IMR-90 (cell line): ENCODE measurements at regions not wholly inside any gene's neighbourhood (a gene's known extent, or its start where the extent isn't known, plus 50 kb on each side); places are given as distances from the start of the nearest gene placed in this dataset.

Experiments
- ATAC-seq: fragments of 200-7000 bp; cut with Tn5 transposase; 2 replicates; pipeline ENCODE4 v1.9.1; 2020; ENCODE audit warnings: low read depth, mild to moderate bottlenecking, moderate library complexity
- BruUV-seq: library from RNA; stranded (reverse); fragments of 400-500 nt; replicated peaks from 2 replicates; lab custom pipeline; 2021; lab: Mats Ljungman, UMichigan
- CTCF ChIA-PET: fragments of 300-600 bp; formaldehyde crosslinking; extraction: SDS; loops from one replicate; lab custom pipeline; 2021; ENCODE audit warnings: antibody characterized with exemption; lab: Yijun Ruan, JAX
- POLR2A ChIA-PET: fragments of 300-600 bp; sonication (Branson Sonifier 250); formaldehyde crosslinking; loops from one replicate; lab custom pipeline; 2022; ENCODE audit warnings: antibody characterized with exemption; ENCODE audit not compliant: unreplicated experiment; lab: Charles Lee
- DNase-seq: peaks from one replicate; pipeline ENCODE4 v3.0.0; 2013
- H2AFZ ChIP-seq: replicated peaks from 2 replicates; pipeline ENCODE3; 2013; ENCODE audit warnings: low read length, mild to moderate bottlenecking; ENCODE audit not compliant: poor library complexity
- H2AK5ac ChIP-seq: 2 replicates; pipeline ENCODE4 v1.6.1; 2013; ENCODE audit warnings: low read depth, low read length, inconsistent platforms
- H2AK9ac ChIP-seq: replicated peaks from 2 replicates; pipeline ENCODE3; 2013; ENCODE audit warnings: mild to moderate bottlenecking, low read depth, low read length, moderate library complexity; ENCODE audit not compliant: poor library complexity
- H2BK120ac ChIP-seq: 2 replicates; pipeline ENCODE4 v1.6.1; 2013; ENCODE audit warnings: low read depth, low read length, inconsistent platforms
- H2BK15ac ChIP-seq: 3 replicates; pipeline ENCODE4 v1.6.1; 2013; ENCODE audit warnings: low read depth, low read length, inconsistent platforms
- H2BK20ac ChIP-seq: 2 replicates; pipeline ENCODE4 v1.6.1; 2013; ENCODE audit warnings: low read depth, mild to moderate bottlenecking, inconsistent platforms, low read length, moderate library complexity
- H2BK5ac ChIP-seq: 2 replicates; pipeline ENCODE4 v1.6.1; 2013; ENCODE audit warnings: mild to moderate bottlenecking, low read depth, low read length, inconsistent platforms; ENCODE audit not compliant: poor library complexity, severe bottlenecking
- H3K14ac ChIP-seq: replicated peaks from 2 replicates; pipeline ENCODE4 v1.6.1; 2013; ENCODE audit warnings: low read depth, low read length, inconsistent platforms
- H3K18ac ChIP-seq: 2 replicates; pipeline ENCODE4 v1.6.1; 2013; ENCODE audit warnings: low read depth, low read length, control low read depth
- H3K23ac ChIP-seq: 2 replicates; pipeline ENCODE4 v1.6.1; 2013; ENCODE audit warnings: low read depth, low read length, inconsistent platforms
- H3K27ac ChIP-seq: 2 replicates; pipeline ENCODE4 v1.5.1; 2013; ENCODE audit warnings: mild to moderate bottlenecking, control low read depth, low read length; ENCODE audit not compliant: insufficient read depth
- H3K27me3 ChIP-seq: 2 replicates; pipeline ENCODE4 v1.6.1; 2013; ENCODE audit warnings: low read length; ENCODE audit not compliant: control insufficient read depth, insufficient read depth
- H3K36me3 ChIP-seq: 2 replicates; pipeline ENCODE4 v1.6.1; 2013; ENCODE audit warnings: low read length, mixed read lengths; ENCODE audit not compliant: control insufficient read depth, insufficient read depth
- H3K4ac ChIP-seq: 2 replicates; pipeline ENCODE4 v1.6.1; 2013; ENCODE audit warnings: low read depth, low read length, inconsistent platforms
- H3K4me1 ChIP-seq: 2 replicates; pipeline ENCODE4 v1.6.1; 2013; ENCODE audit warnings: low read length, mixed read lengths; ENCODE audit not compliant: control insufficient read depth, insufficient read depth
- H3K4me2 ChIP-seq: 2 replicates; pipeline ENCODE4 v1.6.1; 2013; ENCODE audit warnings: low read depth, mild to moderate bottlenecking, control low read depth, low read length, moderate library complexity
- H3K4me3 ChIP-seq: 2 replicates; pipeline ENCODE4 v1.5.1; 2013; ENCODE audit warnings: low read depth, mild to moderate bottlenecking, control low read depth, low read length, moderate library complexity; ENCODE audit not compliant: insufficient read depth
- H3K56ac ChIP-seq: 2 replicates; pipeline ENCODE4 v1.6.1; 2013; ENCODE audit warnings: low read length, inconsistent platforms; ENCODE audit not compliant: insufficient read depth; ENCODE audit errors: extremely low read depth
- H3K79me1 ChIP-seq, 2 experiments: 2 replicates each; pipeline ENCODE4 v1.6.1; 2013; ENCODE audit warnings: low read length in 2 of 2, inconsistent platforms in 1 of 2, low read depth in 1 of 2
- H3K9ac ChIP-seq: 2 replicates; pipeline ENCODE4 v1.6.1; 2013; ENCODE audit warnings: low read depth, low read length, control low read depth
- H3K9me1 ChIP-seq: 2 replicates; pipeline ENCODE4 v1.6.1; 2013; ENCODE audit warnings: low read length, inconsistent platforms; ENCODE audit not compliant: insufficient read depth
- H3K9me3 ChIP-seq: 2 replicates; pipeline ENCODE4 v1.6.1; 2013; ENCODE audit warnings: low read length; ENCODE audit not compliant: control insufficient read depth, insufficient read depth
- H4K20me1 ChIP-seq: 2 replicates; pipeline ENCODE4 v1.6.1; 2013; ENCODE audit warnings: low read length, inconsistent platforms; ENCODE audit not compliant: insufficient read depth
- H4K5ac ChIP-seq: 2 replicates; pipeline ENCODE4 v1.6.1; 2013; ENCODE audit warnings: mild to moderate bottlenecking, low read depth, low read length, control low read depth
- H4K8ac ChIP-seq, 2 experiments: 2 replicates each; pipeline ENCODE4 v1.6.1; 2013; ENCODE audit warnings: low read depth in 2 of 2, low read length in 2 of 2, control low read depth in 1 of 2, inconsistent platforms in 1 of 2
- H4K91ac ChIP-seq: 2 replicates; pipeline ENCODE4 v1.6.1; 2013; ENCODE audit warnings: low read depth, low read length, inconsistent platforms; ENCODE audit not compliant: insufficient read depth
- CHD1 ChIP-seq: IDR thresholded peaks from 2 replicates; pipeline ENCODE4 v1.6.1; 2012; ENCODE audit warnings: low read depth, low read length, improper control_type of control experiment
- CTCF ChIP-seq: conservative IDR thresholded peaks from 2 replicates; pipeline ENCODE4 v1.5.1; 2012; ENCODE audit warnings: mild to moderate bottlenecking, low read depth, low read length, improper control_type of control experiment
- MAFK ChIP-seq: IDR thresholded peaks from 2 replicates; pipeline ENCODE4 v1.6.1; 2012; ENCODE audit warnings: low read depth, low read length, improper control_type of control experiment
- MXI1 ChIP-seq: IDR thresholded peaks from 2 replicates; pipeline ENCODE4 v1.6.1; 2012; ENCODE audit warnings: low read depth, mild to moderate bottlenecking, low read length, moderate library complexity, borderline replicate concordance
- RAD21 ChIP-seq: IDR thresholded peaks from 2 replicates; pipeline ENCODE4 v1.6.1; 2012; ENCODE audit warnings: low read length, improper control_type of control experiment
- WGBS, 2 experiments: methylation state at CpG; one replicate each; pipeline versions ENCODE4 v1.1.5 to v1.1.7; 2013; ENCODE audit warnings: missing lambda C conversion rate in 2 of 2; ENCODE audit not compliant: insufficient read length in 1 of 2; ENCODE audit errors: extremely low coverage in 2 of 2; 5-methylcytosine and 5-hydroxymethylcytosine counted together
- dilution Hi-C: fragments of 300-500 bp; cut with HindIII; formaldehyde crosslinking; loops from one replicate; pipeline ENCODE4 v1.14.3; 2018; ENCODE audit warnings: low sequenced_read_pairs; ENCODE audit not compliant: unreplicated experiment
- in situ Hi-C: fragments of 300-500 bp; cut with MboI; formaldehyde crosslinking; loops from 3 replicates; pipeline ENCODE4 v1.14.3; 2019; ENCODE audit warnings: low sequenced_read_pairs, inconsistent platforms, mixed read lengths
- intact Hi-C: fragments of 100-400 bp; cut with micrococcal nuclease; formaldehyde crosslinking; loops from 2 replicates; pipeline ENCODE4 v1.10.0; 2022

GRCh38 chr2:7539077-7539476 is 621.9 kb downstream of the RNF144A start:
- TF ChIP-seq CHD1, result no peak
- TF ChIP-seq CTCF, result no peak
- no peak for TF ChIP-seq MAFK
- no peak for TF ChIP-seq MXI1
- TF ChIP-seq RAD21, result no peak
- Histone ChIP-seq H3K14ac (no peak overlapping the region), H3K23ac (no peak overlapping the region), H2BK5ac (no peak overlapping the region), H3K36me3 (no peaks in the 10 kb centered on the region), H2BK15ac (no peak overlapping the region), H2AFZ (no peak overlapping the region), H3K4me2 (no peak overlapping the region), H4K5ac (no peak overlapping the region), H3K27ac (no peak overlapping the region), H2BK20ac (no peak overlapping the region), H3K4me1 (no peaks in the 10 kb centered on the region), H3K4ac (no peak overlapping the region), H3K9ac (no peak overlapping the region), H3K9me3 (no peaks in the 10 kb centered on the region), H4K8ac (no peak overlapping the region), H3K79me1 (no peaks in the 10 kb centered on the region), H3K18ac (no peak overlapping the region), H2AK9ac (no peak overlapping the region), H4K20me1 (no peaks in the 10 kb centered on the region), H4K91ac (no peak overlapping the region), H3K4me3 (no peak overlapping the region), H3K56ac (no peak overlapping the region), H2BK120ac (no peak overlapping the region), H2AK5ac (no peak overlapping the region), H3K27me3 (no peaks in the 10 kb centered on the region), H3K9me1 (no peaks in the 10 kb centered on the region)
- ATAC-seq, result no peak
- WGBS, 2 experiments, result no CpG with 5 or more reads among the region's 4 CpGs
- CTCF ChIA-PET, result no interaction called here
- in situ Hi-C loops (no loop called here), intact Hi-C loops (no loop called here), dilution Hi-C loops (no loop called here)
- no peak for DNase-seq
- no TSS peak for BruUV-seq
- POLR2A ChIA-PET, result no interaction called here
